ENCODE measurements at regions not wholly inside any gene's neighbourhood (a gene's known extent, or its start where the extent isn't known, plus 50 kb on each side); places are given as distances from the start of the nearest gene placed in this dataset.

DNA sequence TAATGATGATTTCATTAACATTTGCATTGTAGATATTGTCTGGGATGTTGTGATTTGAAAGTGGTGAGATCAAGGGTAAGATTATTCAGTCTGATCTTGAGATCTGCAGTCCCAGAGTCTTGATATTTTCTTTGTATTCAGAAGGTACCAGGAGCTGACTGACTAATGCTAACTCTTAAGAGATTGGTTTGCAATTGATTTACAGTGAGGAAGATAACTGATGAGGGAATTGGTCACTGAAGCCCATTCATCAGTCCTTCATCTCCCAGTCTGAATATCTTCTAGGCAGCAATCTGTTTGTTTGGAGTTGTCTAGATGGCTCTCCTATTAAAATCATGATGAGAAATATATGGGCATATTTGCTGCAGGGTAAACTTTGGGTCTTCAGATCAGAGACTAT, 473.7 kb downstream of the ARL4A start:
- TF ChIP-seq, protein P1, sequence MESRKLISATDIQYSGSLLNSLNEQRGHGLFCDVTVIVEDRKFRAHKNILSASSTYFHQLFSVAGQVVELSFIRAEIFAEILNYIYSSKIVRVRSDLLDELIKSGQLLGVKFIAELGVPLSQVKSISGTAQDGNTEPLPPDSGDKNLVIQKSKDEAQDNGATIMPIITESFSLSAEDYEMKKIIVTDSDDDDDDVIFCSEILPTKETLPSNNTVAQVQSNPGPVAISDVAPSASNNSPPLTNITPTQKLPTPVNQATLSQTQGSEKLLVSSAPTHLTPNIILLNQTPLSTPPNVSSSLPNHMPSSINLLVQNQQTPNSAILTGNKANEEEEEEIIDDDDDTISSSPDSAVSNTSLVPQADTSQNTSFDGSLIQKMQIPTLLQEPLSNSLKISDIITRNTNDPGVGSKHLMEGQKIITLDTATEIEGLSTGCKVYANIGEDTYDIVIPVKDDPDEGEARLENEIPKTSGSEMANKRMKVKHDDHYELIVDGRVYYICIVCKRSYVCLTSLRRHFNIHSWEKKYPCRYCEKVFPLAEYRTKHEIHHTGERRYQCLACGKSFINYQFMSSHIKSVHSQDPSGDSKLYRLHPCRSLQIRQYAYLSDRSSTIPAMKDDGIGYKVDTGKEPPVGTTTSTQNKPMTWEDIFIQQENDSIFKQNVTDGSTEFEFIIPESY (IDR thresholded peaks at IDR 0.05; ENCODE audit: extremely low read depth, insufficient replicate concordance, low read length) = no peak
- TF ChIP-seq EZH2 (IDR thresholded peaks at IDR 0.05) (no peak), EGR1 (IDR thresholded peaks at IDR 0.05; ENCODE audit: low read depth) (no peak), POLR2AphosphoS5 (IDR thresholded peaks at IDR 0.05; ENCODE audit: low read depth, low read length) (no peak), EZH2phosphoT487 (IDR thresholded peaks at IDR 0.05; ENCODE audit: borderline replicate concordance) (no peak), POLR2A (IDR thresholded peaks at IDR 0.05; ENCODE audit: borderline replicate concordance, extremely low read depth, insufficient read depth, insufficient read length) (no peak), ZNF274 (IDR thresholded peaks at IDR 0.05; ENCODE audit: low read depth, low read length) (no peak), YY1 (IDR thresholded peaks at IDR 0.05; ENCODE audit: extremely low read depth, insufficient replicate concordance, low read depth, low read length) (no peak), SIN3A (IDR thresholded peaks at IDR 0.05; ENCODE audit: low read depth) (no peak)
- TF ChIP-seq, protein P2, sequence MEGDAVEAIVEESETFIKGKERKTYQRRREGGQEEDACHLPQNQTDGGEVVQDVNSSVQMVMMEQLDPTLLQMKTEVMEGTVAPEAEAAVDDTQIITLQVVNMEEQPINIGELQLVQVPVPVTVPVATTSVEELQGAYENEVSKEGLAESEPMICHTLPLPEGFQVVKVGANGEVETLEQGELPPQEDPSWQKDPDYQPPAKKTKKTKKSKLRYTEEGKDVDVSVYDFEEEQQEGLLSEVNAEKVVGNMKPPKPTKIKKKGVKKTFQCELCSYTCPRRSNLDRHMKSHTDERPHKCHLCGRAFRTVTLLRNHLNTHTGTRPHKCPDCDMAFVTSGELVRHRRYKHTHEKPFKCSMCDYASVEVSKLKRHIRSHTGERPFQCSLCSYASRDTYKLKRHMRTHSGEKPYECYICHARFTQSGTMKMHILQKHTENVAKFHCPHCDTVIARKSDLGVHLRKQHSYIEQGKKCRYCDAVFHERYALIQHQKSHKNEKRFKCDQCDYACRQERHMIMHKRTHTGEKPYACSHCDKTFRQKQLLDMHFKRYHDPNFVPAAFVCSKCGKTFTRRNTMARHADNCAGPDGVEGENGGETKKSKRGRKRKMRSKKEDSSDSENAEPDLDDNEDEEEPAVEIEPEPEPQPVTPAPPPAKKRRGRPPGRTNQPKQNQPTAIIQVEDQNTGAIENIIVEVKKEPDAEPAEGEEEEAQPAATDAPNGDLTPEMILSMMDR (IDR thresholded peaks at IDR 0.05 in 2 of 3, conservative IDR thresholded peaks at IDR 0.05 in 1 of 3; ENCODE audit: borderline replicate concordance in 1 of 3, insufficient read depth in 1 of 3, low read depth in 2 of 3, low read length in 2 of 3) = no peak
- TF ChIP-seq, protein P3, sequence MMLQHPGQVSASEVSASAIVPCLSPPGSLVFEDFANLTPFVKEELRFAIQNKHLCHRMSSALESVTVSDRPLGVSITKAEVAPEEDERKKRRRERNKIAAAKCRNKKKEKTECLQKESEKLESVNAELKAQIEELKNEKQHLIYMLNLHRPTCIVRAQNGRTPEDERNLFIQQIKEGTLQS (IDR thresholded peaks at IDR 0.05) = no peak
- TF ChIP-seq, protein P4, sequence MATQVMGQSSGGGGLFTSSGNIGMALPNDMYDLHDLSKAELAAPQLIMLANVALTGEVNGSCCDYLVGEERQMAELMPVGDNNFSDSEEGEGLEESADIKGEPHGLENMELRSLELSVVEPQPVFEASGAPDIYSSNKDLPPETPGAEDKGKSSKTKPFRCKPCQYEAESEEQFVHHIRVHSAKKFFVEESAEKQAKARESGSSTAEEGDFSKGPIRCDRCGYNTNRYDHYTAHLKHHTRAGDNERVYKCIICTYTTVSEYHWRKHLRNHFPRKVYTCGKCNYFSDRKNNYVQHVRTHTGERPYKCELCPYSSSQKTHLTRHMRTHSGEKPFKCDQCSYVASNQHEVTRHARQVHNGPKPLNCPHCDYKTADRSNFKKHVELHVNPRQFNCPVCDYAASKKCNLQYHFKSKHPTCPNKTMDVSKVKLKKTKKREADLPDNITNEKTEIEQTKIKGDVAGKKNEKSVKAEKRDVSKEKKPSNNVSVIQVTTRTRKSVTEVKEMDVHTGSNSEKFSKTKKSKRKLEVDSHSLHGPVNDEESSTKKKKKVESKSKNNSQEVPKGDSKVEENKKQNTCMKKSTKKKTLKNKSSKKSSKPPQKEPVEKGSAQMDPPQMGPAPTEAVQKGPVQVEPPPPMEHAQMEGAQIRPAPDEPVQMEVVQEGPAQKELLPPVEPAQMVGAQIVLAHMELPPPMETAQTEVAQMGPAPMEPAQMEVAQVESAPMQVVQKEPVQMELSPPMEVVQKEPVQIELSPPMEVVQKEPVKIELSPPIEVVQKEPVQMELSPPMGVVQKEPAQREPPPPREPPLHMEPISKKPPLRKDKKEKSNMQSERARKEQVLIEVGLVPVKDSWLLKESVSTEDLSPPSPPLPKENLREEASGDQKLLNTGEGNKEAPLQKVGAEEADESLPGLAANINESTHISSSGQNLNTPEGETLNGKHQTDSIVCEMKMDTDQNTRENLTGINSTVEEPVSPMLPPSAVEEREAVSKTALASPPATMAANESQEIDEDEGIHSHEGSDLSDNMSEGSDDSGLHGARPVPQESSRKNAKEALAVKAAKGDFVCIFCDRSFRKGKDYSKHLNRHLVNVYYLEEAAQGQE (IDR thresholded peaks at IDR 0.05; ENCODE audit: low read depth) = no peak
- TF ChIP-seq, protein P5, sequence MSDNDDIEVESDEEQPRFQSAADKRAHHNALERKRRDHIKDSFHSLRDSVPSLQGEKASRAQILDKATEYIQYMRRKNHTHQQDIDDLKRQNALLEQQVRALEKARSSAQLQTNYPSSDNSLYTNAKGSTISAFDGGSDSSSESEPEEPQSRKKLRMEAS (IDR thresholded peaks at IDR 0.05) = no peak

All from HCT116 (cell line).